Omental fat pad (tissue), 3 donors: ENCODE measurements at regions not wholly inside any gene's neighbourhood (a gene's known extent, or its start where the extent isn't known, plus 50 kb on each side); places are given as distances from the start of the nearest gene placed in this dataset.

ENCODE experiments used
- ATAC-seq: fragments of 150-250 bp; one replicate; pipeline ENCODE4 v1.9.1; 2016; ENCODE audit warnings: mild to moderate bottlenecking, moderate library complexity; ENCODE audit not compliant: low FRiP score
- DNase-seq: peaks from one replicate; pipeline ENCODE4 v3.0.0-alpha.2; 2019; ENCODE audit warnings: low spot score
- CTCF ChIP-seq, 3 donors: fragments of 450-650 bp; IDR thresholded peaks; one replicate each; pipeline ENCODE4 v1.5.1; 2016 to 2017; ENCODE audit warnings: antibody characterized with exemption in 3 of 3, mild to moderate bottlenecking in 3 of 3, moderate library complexity in 2 of 3

- ATAC-seq (no peak), DNase-seq (no peak)
- TF ChIP-seq CTCF (IDR thresholded peaks at IDR 0.05), result no peak
Observed at GRCh38 chr16:48105976-48106375, 49.8 kb downstream of the ABCC12 start.

GRCh38 chr16:48105456-48105855, 50.3 kb downstream of the ABCC12 start:
- DNase-seq, result no peak

GRCh38 chr16:48103591-48103990, 52.2 kb downstream of the ABCC12 start:
- ATAC-seq, result no peak

More at GRCh38 chr16:48105456-48105855, 50.3 kb downstream of the ABCC12 start:
- no peak for TF ChIP-seq CTCF (IDR thresholded peaks at IDR 0.05)
- ATAC-seq, result no peak

DNA sequence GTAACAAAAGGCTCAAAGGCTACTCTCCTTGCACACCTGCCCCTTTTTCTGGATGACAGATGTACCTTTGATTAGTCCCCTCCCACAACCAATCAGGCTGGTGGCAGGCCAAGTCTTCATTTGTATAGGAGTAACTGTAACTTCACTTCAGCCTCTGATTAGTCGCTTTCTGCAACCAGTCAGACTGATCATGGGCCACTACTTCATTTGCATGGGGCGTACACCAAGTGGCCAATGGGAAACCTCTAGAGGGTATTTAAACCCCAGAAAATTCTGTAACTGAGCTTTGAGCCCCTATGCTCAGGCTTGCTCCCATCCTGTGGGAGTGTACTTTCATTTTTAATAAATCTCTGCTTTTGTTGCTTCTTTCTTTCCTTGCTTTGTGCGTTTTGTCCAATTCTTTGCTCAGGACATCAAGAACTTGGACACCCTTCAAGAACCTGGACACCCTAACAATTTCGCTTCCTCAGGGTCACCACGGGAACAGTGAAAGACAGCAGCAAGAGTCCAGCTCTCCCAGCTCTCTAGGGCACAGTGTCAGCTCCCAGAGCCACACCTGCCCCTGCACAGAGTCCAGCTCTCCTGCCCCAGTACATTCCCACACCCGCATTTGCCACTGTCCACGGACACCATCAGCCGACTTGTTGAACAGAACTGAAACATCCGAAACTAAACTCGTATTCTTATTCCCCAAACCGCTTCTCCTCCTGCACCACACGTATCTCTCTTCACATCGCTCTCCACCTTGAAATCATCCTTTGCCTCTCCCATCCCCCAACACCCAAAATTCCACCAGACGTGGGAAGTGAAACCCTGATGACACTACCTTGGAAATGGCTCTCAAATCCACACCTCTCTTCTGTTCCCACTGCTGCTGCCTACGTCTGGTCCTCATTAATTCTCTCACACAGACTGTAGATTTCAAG, 53.4 kb downstream of the ABCC12 start:
- ATAC-seq, result no peak
- no peak for TF ChIP-seq CTCF (IDR thresholded peaks at IDR 0.05)
- no peak for DNase-seq

More at GRCh38 chr16:48103591-48103990, 52.2 kb downstream of the ABCC12 start:
- no peak for DNase-seq
- TF ChIP-seq CTCF (IDR thresholded peaks at IDR 0.05), result no peak

GRCh38 chr16:48101069-48101674, 54.6 kb downstream of the ABCC12 start:
- DNase-seq (no peak), ATAC-seq (no peak)
- TF ChIP-seq CTCF (IDR thresholded peaks at IDR 0.05), result no peak

DNA sequence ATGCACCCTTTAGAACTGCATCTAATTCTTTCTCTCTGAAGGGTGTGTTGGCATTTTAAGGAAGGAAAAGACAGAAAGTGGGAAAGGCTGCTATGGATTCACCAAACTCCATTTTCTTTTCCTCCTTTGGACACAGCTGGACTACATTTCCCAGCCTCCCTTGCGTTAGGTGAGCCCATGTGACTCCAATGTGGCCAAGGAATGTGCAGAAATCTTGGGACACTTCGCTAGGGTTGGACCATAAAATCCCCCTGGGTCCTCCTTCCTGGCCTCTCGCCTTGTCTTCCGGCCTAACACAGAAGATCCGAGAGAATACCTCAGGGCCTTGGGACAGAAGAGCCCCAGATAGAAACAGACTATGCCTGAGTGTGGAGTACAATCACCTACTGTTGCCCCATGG, 56.3 kb downstream of the ABCC12 start:
- no peak for DNase-seq
- no peak for ATAC-seq
- TF ChIP-seq CTCF (IDR thresholded peaks at IDR 0.05), result no peak
